GF-D8 (cell line): ENCODE measurements at regions not wholly inside any gene's neighbourhood (a gene's known extent, or its start where the extent isn't known, plus 50 kb on each side); places are given as distances from the start of the nearest gene placed in this dataset.
"Not testable (repeated sequence)": the region's sequence is repeated elsewhere in the genome, so short reads cannot be mapped to it uniquely, and the experiment has no call there.

Experiments used
- DNase-seq: peaks from one replicate; lab custom pipeline; 2025; lab: John Stamatoyannopoulos, UW

GRCh38 chr16:17555176-17555575, 84.4 kb upstream of the XYLT1 start:
- DNase-seq: no peak

- DNase-seq: no peak
Observed at GRCh38 chr16:17552351-17552750, 81.6 kb upstream of the XYLT1 start.

- DNase-seq: not testable (repeated sequence)
Observed at GRCh38 chr16:17551682-17552081, 80.9 kb upstream of the XYLT1 start.

- DNase-seq: no peak
Observed at GRCh38 chr16:17548825-17549224, 78.1 kb upstream of the XYLT1 start.

- no peak for DNase-seq
Observed at GRCh38 chr16:17544785-17545184, 74.0 kb upstream of the XYLT1 start.

GRCh38 chr16:17544304-17544703, 73.5 kb upstream of the XYLT1 start:
- DNase-seq: no peak

- no peak for DNase-seq
Observed at GRCh38 chr16:17543073-17543472, 72.3 kb upstream of the XYLT1 start.

GRCh38 chr16:17541324-17541723, 70.6 kb upstream of the XYLT1 start:
- no peak for DNase-seq

GRCh38 chr16:17538927-17539326, 68.2 kb upstream of the XYLT1 start:
- no peak for DNase-seq

GRCh38 chr16:17532338-17532995, 61.7 kb upstream of the XYLT1 start:
- DNase-seq: no peak

GRCh38 chr16:17529982-17530760, 59.4 kb upstream of the XYLT1 start:
- DNase-seq: no peak

GRCh38 chr16:17526956-17527937, 56.5 kb upstream of the XYLT1 start:
- no peak for DNase-seq

- DNase-seq: no peak
Observed at GRCh38 chr16:17524656-17525055, 53.9 kb upstream of the XYLT1 start.

GRCh38 chr16:17520561-17520960, 49.8 kb upstream of the XYLT1 start:
- no peak for DNase-seq
